ENCODE measurements at regions not wholly inside any gene's neighbourhood (a gene's known extent, or its start where the extent isn't known, plus 50 kb on each side); places are given as distances from the start of the nearest gene placed in this dataset.
A peak's percentile ranks its signal among the peaks of the same experiment; 100 is the strongest.

DNA sequence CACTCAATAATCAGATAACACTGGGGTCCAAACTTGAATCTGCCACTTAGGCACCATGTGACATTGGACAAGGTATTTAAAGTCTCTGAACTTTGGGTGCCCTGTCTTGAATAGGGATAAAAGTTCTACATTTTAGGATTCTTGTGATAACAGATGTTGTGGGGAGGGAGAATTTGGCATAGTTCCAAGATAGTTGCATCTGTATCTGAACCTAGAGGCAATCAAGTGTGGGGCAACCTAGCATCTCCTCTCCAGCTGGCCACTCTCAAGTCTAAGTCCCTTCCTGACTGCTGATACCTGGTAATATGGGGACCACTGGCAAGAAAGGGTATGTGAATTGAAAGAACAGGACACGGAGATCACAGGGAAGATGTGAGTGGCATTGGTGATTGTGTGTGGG is 256.1 kb downstream of the FOXO1 start:
- Histone ChIP-seq H3K27ac (ENCODE audit: low read length, poor library complexity, severe bottlenecking) (no peak overlapping the region), H3K27me3 (ENCODE audit: control insufficient read depth in 1 of 2, insufficient read depth in 1 of 2, low read length in 2 of 2) (no peaks in the 10 kb centered on the region), H3K9me3 (ENCODE audit: control insufficient read depth, low read length) (no peaks in the 10 kb centered on the region), H3K4me1 (ENCODE audit: control insufficient read depth, insufficient read depth, low read depth, low read length) (peaks cover 2% of the 10 kb centered on the region), H4K8ac (ENCODE audit: low read length) (no peak overlapping the region), H3K4me2 (ENCODE audit: low read length, poor library complexity, severe bottlenecking) (no peak overlapping the region), H3K4me3 (ENCODE audit: insufficient read depth in 1 of 2, low read depth in 1 of 2, low read length in 2 of 2) (peak overlapping the region in 1 of 2 experiments; percentile 43), H3K36me3 (ENCODE audit: control insufficient read depth in 1 of 2, insufficient read depth in 2 of 2, low read depth in 1 of 2, low read length in 2 of 2) (no peaks in the 10 kb centered on the region), H3K14ac (ENCODE audit: low read length in 2 of 2) (no peak overlapping the region), H2BK12ac (ENCODE audit: low read length in 2 of 2) (no peak overlapping the region), H3K4ac (ENCODE audit: low read depth in 1 of 2, low read length in 2 of 2) (no peak overlapping the region), H2BK120ac (ENCODE audit: low read depth, low read length) (no peak overlapping the region), H3K9ac (ENCODE audit: low read length) (peak overlapping the region; percentile 24), H2AFZ (ENCODE audit: low read depth, low read length) (no peak overlapping the region), H3K79me1 (replicated peaks; ENCODE audit: low read length, poor library complexity, severe bottlenecking) (no peaks in the 10 kb centered on the region), H3K23ac (ENCODE audit: low read length in 2 of 2) (no peak overlapping the region), H3K18ac (ENCODE audit: low read depth in 1 of 2, low read length in 2 of 2) (no peak overlapping the region), H4K91ac (ENCODE audit: low read length) (no peak overlapping the region), H2BK15ac (ENCODE audit: low read depth, poor library complexity, severe bottlenecking) (no peak overlapping the region), H2BK5ac (ENCODE audit: low read depth, low read length, poor library complexity, severe bottlenecking) (no peak overlapping the region), H2AK5ac (ENCODE audit: low read length, severe bottlenecking) (no peak overlapping the region)
- DNase-seq, result no peak
- 96% methylated on average over 1 of the region's 1 CpG for WGBS

DNA sequence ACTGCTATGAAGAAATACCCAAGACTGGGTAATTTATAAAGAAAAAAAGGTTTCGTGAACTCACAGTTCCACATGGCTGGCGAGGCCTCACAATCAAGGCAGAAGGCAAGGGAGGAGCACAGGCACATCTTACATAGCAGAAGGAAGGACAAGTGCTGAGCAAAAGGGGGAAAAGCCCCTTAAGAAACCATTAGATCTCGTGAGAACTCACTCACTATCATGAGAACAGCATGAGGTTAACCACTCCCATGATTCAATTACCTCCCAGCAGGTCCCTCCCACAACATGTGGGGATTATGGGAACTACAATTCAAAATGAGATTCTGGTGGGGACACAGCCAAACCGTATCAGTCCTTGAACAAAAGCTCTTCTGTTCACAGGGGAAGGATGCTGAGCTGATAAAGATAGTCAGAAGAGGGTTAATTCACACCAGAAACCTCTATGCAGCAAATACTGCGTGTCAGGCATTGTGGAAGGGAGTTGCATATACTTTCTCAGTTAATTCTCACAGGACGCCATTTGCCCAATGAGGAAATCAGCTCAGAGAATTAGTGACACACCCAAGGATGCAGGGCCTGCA is 246.2 kb downstream of the FOXO1 start:
- Histone ChIP-seq H2BK12ac (ENCODE audit: low read length in 2 of 2) (no peak overlapping the region), H3K4me1 (ENCODE audit: control insufficient read depth, insufficient read depth, low read depth, low read length) (no peaks in the 10 kb centered on the region), H3K36me3 (ENCODE audit: control insufficient read depth in 1 of 2, insufficient read depth in 2 of 2, low read depth in 1 of 2, low read length in 2 of 2) (no peaks in the 10 kb centered on the region), H2BK15ac (ENCODE audit: low read depth, poor library complexity, severe bottlenecking) (no peak overlapping the region), H2BK5ac (ENCODE audit: low read depth, low read length, poor library complexity, severe bottlenecking) (no peak overlapping the region), H3K4me3 (ENCODE audit: insufficient read depth in 1 of 2, low read depth in 1 of 2, low read length in 2 of 2) (no peak overlapping the region), H2BK120ac (ENCODE audit: low read depth, low read length) (no peak overlapping the region), H3K79me1 (replicated peaks; ENCODE audit: low read length, poor library complexity, severe bottlenecking) (no peaks in the 10 kb centered on the region), H2AFZ (ENCODE audit: low read depth, low read length) (no peak overlapping the region), H3K27me3 (ENCODE audit: control insufficient read depth in 1 of 2, insufficient read depth in 1 of 2, low read length in 2 of 2) (no peaks in the 10 kb centered on the region), H3K9ac (ENCODE audit: low read length) (no peak overlapping the region), H4K8ac (ENCODE audit: low read length) (no peak overlapping the region), H2AK5ac (ENCODE audit: low read length, severe bottlenecking) (no peak overlapping the region), H3K4ac (ENCODE audit: low read depth in 1 of 2, low read length in 2 of 2) (no peak overlapping the region), H3K14ac (ENCODE audit: low read length in 2 of 2) (no peak overlapping the region), H3K9me3 (ENCODE audit: control insufficient read depth, low read length) (no peaks in the 10 kb centered on the region), H3K23ac (ENCODE audit: low read length in 2 of 2) (no peak overlapping the region), H4K91ac (ENCODE audit: low read length) (no peak overlapping the region), H3K4me2 (ENCODE audit: low read length, poor library complexity, severe bottlenecking) (no peak overlapping the region), H3K18ac (ENCODE audit: low read depth in 1 of 2, low read length in 2 of 2) (no peak overlapping the region), H3K27ac (ENCODE audit: low read length, poor library complexity, severe bottlenecking) (no peak overlapping the region)
- DNase-seq, result no peak
- 88% methylated on average over 5 of the region's 6 CpGs for WGBS

DNA sequence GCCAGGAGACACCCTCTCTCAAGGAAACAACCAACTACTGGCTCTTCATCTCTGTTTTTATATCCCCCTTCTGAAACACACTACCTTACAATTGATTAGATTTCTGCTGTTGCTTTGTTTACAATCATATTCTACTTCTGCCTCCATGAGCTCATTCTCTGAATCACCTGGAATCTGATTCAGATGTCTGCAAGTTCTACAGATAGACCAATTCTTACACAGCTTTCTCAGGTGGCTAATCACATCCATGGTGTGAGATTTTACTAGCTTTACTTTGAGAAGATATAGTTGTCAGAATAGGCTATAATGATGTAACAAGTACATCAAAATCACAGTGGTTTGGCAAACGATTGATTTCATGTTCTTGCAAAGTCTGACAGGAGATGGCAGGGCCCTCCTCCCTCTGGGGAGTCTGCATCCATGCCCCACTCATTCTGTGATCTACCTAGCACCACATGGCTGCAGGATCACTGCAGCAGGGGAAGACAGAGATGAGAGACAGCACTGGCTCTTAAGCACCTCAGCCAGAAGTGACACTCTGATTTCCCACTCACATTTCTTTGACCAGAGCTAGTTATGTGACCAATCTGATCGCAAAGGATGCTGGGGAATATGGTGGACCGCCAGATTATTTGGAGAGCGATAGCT is 243.7 kb downstream of the FOXO1 start:
- H2BK12ac ChIP-seq (ENCODE audit: low read length in 2 of 2), result no peak overlapping the region
- no peaks in the 10 kb centered on the region for H3K9me3 ChIP-seq (ENCODE audit: control insufficient read depth, low read length)
- peak overlapping the region; percentile 12 for H2BK5ac ChIP-seq (ENCODE audit: low read depth, low read length, poor library complexity, severe bottlenecking)
- H2BK15ac ChIP-seq (ENCODE audit: low read depth, poor library complexity, severe bottlenecking), result no peak overlapping the region
- H3K4me3 ChIP-seq (ENCODE audit: insufficient read depth in 1 of 2, low read depth in 1 of 2, low read length in 2 of 2), result no peak overlapping the region
- H3K27ac ChIP-seq (ENCODE audit: low read length, poor library complexity, severe bottlenecking), result no peak overlapping the region
- no peak overlapping the region for H3K9ac ChIP-seq (ENCODE audit: low read length)
- no peaks in the 10 kb centered on the region for H3K4me1 ChIP-seq (ENCODE audit: control insufficient read depth, insufficient read depth, low read depth, low read length)
- no peak overlapping the region for H3K4ac ChIP-seq (ENCODE audit: low read depth in 1 of 2, low read length in 2 of 2)
- no peak overlapping the region for H3K14ac ChIP-seq (ENCODE audit: low read length in 2 of 2)
- no peak for DNase-seq
- H3K79me1 ChIP-seq (replicated peaks; ENCODE audit: low read length, poor library complexity, severe bottlenecking), result no peaks in the 10 kb centered on the region
- H4K91ac ChIP-seq (ENCODE audit: low read length), result no peak overlapping the region
- no peaks in the 10 kb centered on the region for H3K27me3 ChIP-seq (ENCODE audit: control insufficient read depth in 1 of 2, insufficient read depth in 1 of 2, low read length in 2 of 2)
- 94% methylated on average over 4 of the region's 4 CpGs for WGBS
- peak overlapping the region; percentile 65 for H2AFZ ChIP-seq (ENCODE audit: low read depth, low read length)
- no peak overlapping the region for H4K8ac ChIP-seq (ENCODE audit: low read length)
- no peak overlapping the region for H3K23ac ChIP-seq (ENCODE audit: low read length in 2 of 2)
- no peak overlapping the region for H3K18ac ChIP-seq (ENCODE audit: low read depth in 1 of 2, low read length in 2 of 2)
- H2AK5ac ChIP-seq (ENCODE audit: low read length, severe bottlenecking), result peak overlapping the region; percentile 18
- no peaks in the 10 kb centered on the region for H3K36me3 ChIP-seq (ENCODE audit: control insufficient read depth in 1 of 2, insufficient read depth in 2 of 2, low read depth in 1 of 2, low read length in 2 of 2)
- no peak overlapping the region for H3K4me2 ChIP-seq (ENCODE audit: low read length, poor library complexity, severe bottlenecking)
- no peak overlapping the region for H2BK120ac ChIP-seq (ENCODE audit: low read depth, low read length)

DNA sequence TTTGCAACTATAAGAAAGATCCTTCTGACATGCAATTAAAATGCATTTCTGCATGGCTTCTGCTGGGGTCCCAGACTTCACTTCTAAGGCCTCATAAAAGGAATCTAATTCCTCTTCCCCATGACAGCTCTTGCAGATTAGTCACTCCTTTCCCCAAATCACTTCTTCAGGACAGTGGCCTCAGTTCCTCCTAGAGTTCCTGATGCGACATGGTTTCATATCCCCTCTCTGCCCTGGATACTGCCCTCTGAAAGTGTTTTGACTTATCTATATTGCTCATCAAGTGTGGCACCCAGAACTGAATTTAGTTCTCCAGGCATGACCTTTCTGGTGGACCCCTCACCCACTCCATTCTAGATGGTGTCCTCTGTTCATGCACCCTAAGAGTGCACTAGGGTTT is 238.1 kb downstream of the FOXO1 start:
- no peaks in the 10 kb centered on the region for H3K79me1 ChIP-seq (replicated peaks; ENCODE audit: low read length, poor library complexity, severe bottlenecking)
- H3K4me1 ChIP-seq (ENCODE audit: control insufficient read depth, insufficient read depth, low read depth, low read length), result no peaks in the 10 kb centered on the region
- H2BK15ac ChIP-seq (ENCODE audit: low read depth, poor library complexity, severe bottlenecking), result no peak overlapping the region
- no peak overlapping the region for H2BK12ac ChIP-seq (ENCODE audit: low read length in 2 of 2)
- no peaks in the 10 kb centered on the region for H3K27me3 ChIP-seq (ENCODE audit: control insufficient read depth in 1 of 2, insufficient read depth in 1 of 2, low read length in 2 of 2)
- no peaks in the 10 kb centered on the region for H3K36me3 ChIP-seq (ENCODE audit: control insufficient read depth in 1 of 2, insufficient read depth in 2 of 2, low read depth in 1 of 2, low read length in 2 of 2)
- no peak overlapping the region for H4K8ac ChIP-seq (ENCODE audit: low read length)
- H2BK120ac ChIP-seq (ENCODE audit: low read depth, low read length), result no peak overlapping the region
- H3K9ac ChIP-seq (ENCODE audit: low read length), result no peak overlapping the region
- no peak overlapping the region for H3K14ac ChIP-seq (ENCODE audit: low read length in 2 of 2)
- no peak overlapping the region for H3K18ac ChIP-seq (ENCODE audit: low read depth in 1 of 2, low read length in 2 of 2)
- H3K4me3 ChIP-seq (ENCODE audit: insufficient read depth in 1 of 2, low read depth in 1 of 2, low read length in 2 of 2), result no peak overlapping the region
- no peak overlapping the region for H3K23ac ChIP-seq (ENCODE audit: low read length in 2 of 2)
- H3K4me2 ChIP-seq (ENCODE audit: low read length, poor library complexity, severe bottlenecking), result no peak overlapping the region
- no peak overlapping the region for H2BK5ac ChIP-seq (ENCODE audit: low read depth, low read length, poor library complexity, severe bottlenecking)
- H3K27ac ChIP-seq (ENCODE audit: low read length, poor library complexity, severe bottlenecking), result no peak overlapping the region
- no peak overlapping the region for H3K4ac ChIP-seq (ENCODE audit: low read depth in 1 of 2, low read length in 2 of 2)
- no peak overlapping the region for H4K91ac ChIP-seq (ENCODE audit: low read length)
- H2AK5ac ChIP-seq (ENCODE audit: low read length, severe bottlenecking), result no peak overlapping the region
- 96% methylated on average over 1 of the region's 1 CpG for WGBS
- DNase-seq, result no peak
- no peak overlapping the region for H2AFZ ChIP-seq (ENCODE audit: low read depth, low read length)
- H3K9me3 ChIP-seq (ENCODE audit: control insufficient read depth, low read length), result no peaks in the 10 kb centered on the region
